T-cell (primary cell): ENCODE measurements at regions not wholly inside any gene's neighbourhood (a gene's known extent, or its start where the extent isn't known, plus 50 kb on each side); places are given as distances from the start of the nearest gene placed in this dataset.

Experiments used
- ATAC-seq, 4 experiments: fragments of 200-7000 bp in 3 of 4; fragments of 150-1000 bp in 1 of 4; cut with Tn5 transposase; replicated peaks in 1 of 4; 1 replicate in 3 of 4; 2 replicates in 1 of 4; pipeline ENCODE4 v1.10.0; 2021; ENCODE audit warnings: moderate library complexity in 3 of 4, mild to moderate bottlenecking in 2 of 4, moderate number of reproducible peaks in 1 of 4
- CTCF ChIA-PET, 2 donors: fragments of 300-600 bp; sonication (Branson Sonifier 250); formaldehyde crosslinking; loops; one replicate each; lab custom pipeline; 2022; ENCODE audit warnings: antibody characterized with exemption in 2 of 2; lab: Charles Lee
- POLR2A ChIA-PET, 2 donors: fragments of 300-600 bp; sonication (Branson Sonifier 250); formaldehyde crosslinking; loops; one replicate each; lab custom pipeline; 2022; ENCODE audit warnings: antibody characterized with exemption in 2 of 2; lab: Charles Lee
- DNase-seq, 35 experiments: peaks; one replicate each; pipeline versions ENCODE4 v3.0.0 to v3.0.0-alpha.2; 2013 to 2023
- H3K27ac ChIP-seq: one replicate; pipeline ENCODE4 v1.5.1; 2013; ENCODE audit warnings: low read length
- H3K27me3 ChIP-seq, 2 experiments: replicated peaks in 1 of 2; 1 replicate in 1 of 2; 2 replicates in 1 of 2; pipeline versions ENCODE4 v1.6.1 to v1.7.0; 2013; ENCODE audit warnings: low read length in 1 of 2, mixed read lengths in 1 of 2; ENCODE audit not compliant: control insufficient read depth in 2 of 2, insufficient read depth in 2 of 2; ENCODE audit errors: extremely low read depth in 1 of 2
- H3K36me3 ChIP-seq, 2 donors: 1 replicate in 1 of 2; 2 replicates in 1 of 2; pipeline versions ENCODE4 v1.6.1 to v1.7.0; 2013; ENCODE audit warnings: low read length in 1 of 2; ENCODE audit not compliant: control insufficient read depth in 2 of 2, insufficient read depth in 1 of 2; ENCODE audit errors: extremely low read depth in 1 of 2
- H3K4me1 ChIP-seq, 2 experiments: 1 replicate in 1 of 2; 2 replicates in 1 of 2; pipeline versions ENCODE4 v1.6.1 to v1.7.0; 2013; ENCODE audit warnings: low read length in 2 of 2, mixed read lengths in 1 of 2; ENCODE audit not compliant: insufficient read depth in 2 of 2, control insufficient read depth in 1 of 2; ENCODE audit errors: extremely low read depth in 1 of 2
- H3K4me3 ChIP-seq, 2 donors: 1 replicate in 1 of 2; 2 replicates in 1 of 2; pipeline versions ENCODE4 v1.5.1 to v1.7.0; 2013; ENCODE audit warnings: mild to moderate bottlenecking in 2 of 2, low read length in 1 of 2, moderate library complexity in 1 of 2; ENCODE audit not compliant: control insufficient read depth in 1 of 2; ENCODE audit errors: extremely low read depth in 1 of 2
- H3K9me3 ChIP-seq: 2 replicates; pipeline ENCODE4 v1.7.0; 2013
- H3K27ac Mint-ChIP-seq, 2 donors: one replicate each; pipeline ENCODE4 v1.8.0; 2020 to 2021; ENCODE audit warnings: mild to moderate bottlenecking in 2 of 2, mixed read lengths in 2 of 2
- H3K27me3 Mint-ChIP-seq, 2 donors: one replicate each; pipeline ENCODE4 v1.8.0; 2021 to 2022; ENCODE audit warnings: mixed read lengths in 2 of 2
- H3K36me3 Mint-ChIP-seq: one replicate; pipeline ENCODE4 v1.8.0; 2021; ENCODE audit warnings: mixed read lengths
- H3K4me1 Mint-ChIP-seq, 3 donors: one replicate each; pipeline ENCODE4 v1.8.0; 2020 to 2022; ENCODE audit warnings: mixed read lengths in 3 of 3, mild to moderate bottlenecking in 1 of 3
- H3K4me3 Mint-ChIP-seq, 3 donors: one replicate each; pipeline ENCODE4 v1.8.0; 2020 to 2022; ENCODE audit warnings: mild to moderate bottlenecking in 3 of 3, mixed read lengths in 3 of 3, moderate library complexity in 3 of 3
- H3K9me3 Mint-ChIP-seq, 3 donors: one replicate each; pipeline ENCODE4 v1.8.0; 2020 to 2022; ENCODE audit warnings: mixed read lengths in 3 of 3
- WGBS: methylation state at CpG from one replicate; pipeline ENCODE4 v1.1.5; 2013; ENCODE audit warnings: missing lambda C conversion rate; ENCODE audit not compliant: insufficient coverage; 5-methylcytosine and 5-hydroxymethylcytosine counted together

DNA sequence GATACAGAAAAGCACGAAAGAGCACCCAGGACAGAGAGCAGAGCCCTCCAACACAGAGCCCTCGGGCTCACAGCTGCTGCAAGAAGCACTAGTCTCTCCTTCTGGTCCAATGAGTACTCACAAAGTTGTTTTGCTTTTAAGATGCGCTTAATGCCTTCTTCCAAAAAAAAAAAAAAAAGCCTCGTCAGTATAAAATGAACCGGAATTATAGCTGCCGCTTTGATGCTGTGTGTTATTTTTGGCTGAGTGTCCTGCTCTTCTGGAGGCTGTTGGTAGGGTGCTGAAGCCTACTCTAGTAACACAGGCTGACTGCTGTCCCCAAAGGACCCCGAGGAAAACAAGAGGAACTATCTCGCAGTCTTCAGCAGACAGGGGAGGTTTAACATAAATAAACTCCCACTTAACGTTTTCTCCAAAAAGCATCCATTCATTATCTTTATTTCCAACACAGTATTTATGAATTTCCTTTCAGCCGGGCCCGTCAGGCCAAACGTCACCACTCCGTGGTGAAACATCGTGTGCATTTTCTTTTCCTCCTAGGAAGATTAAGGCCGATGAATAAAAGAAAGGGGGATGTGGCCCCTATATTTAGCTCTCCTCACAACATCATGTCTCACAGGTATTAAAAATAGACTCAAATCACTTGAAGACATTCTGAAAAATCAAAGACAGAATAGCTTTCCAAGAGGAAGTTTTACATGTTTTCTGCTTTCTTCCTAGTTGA lies 213.7 kb upstream of the PPARGC1A start:
- no peak for DNase-seq
- Mint-ChIP-seq H3K36me3 (no peaks in the 10 kb centered on the region), H3K27me3 (peaks cover 0 to 7% of the 10 kb centered on the region in 2 donors), H3K27ac (no peak overlapping the region), H3K4me3 (no peak overlapping the region), H3K4me1 (no peaks in the 10 kb centered on the region), H3K9me3 (peaks cover 0 to 3% (median 3%) of the 10 kb centered on the region in 3 donors)
- WGBS = 80% methylated on average over 2 of the region's 15 CpGs
- H3K9me3 ChIP-seq = no peaks in the 10 kb centered on the region
- no peaks in the 10 kb centered on the region for H3K4me1 ChIP-seq
- ATAC-seq = no peak
- no peaks in the 10 kb centered on the region for H3K27me3 ChIP-seq
- H3K27ac ChIP-seq = no peak overlapping the region
- no peak overlapping the region for H3K4me3 ChIP-seq
- POLR2A ChIA-PET = no interaction called here
- CTCF ChIA-PET = no interaction called here
- no peaks in the 10 kb centered on the region for H3K36me3 ChIP-seq

DNA sequence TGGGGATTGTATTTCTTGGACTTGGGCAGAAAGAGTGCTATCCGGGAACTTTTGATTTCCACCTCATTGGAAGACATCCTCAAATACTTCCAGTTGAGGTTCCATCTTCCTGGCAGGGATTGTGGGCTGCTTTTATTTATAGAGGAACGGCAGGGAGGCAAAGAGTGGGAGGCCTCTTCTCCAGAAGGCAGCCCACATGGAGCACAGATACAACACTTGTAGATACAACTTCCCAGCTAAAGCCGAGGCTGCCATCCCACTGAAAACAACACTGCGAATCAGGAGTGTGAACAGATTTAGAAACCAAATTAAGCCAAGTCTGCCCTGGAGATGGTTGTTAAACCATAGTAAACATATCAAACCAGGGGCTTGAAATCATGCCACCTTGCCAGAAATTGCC lies 212.8 kb upstream of the PPARGC1A start:
- POLR2A ChIA-PET = no interaction called here
- Histone ChIP-seq H3K4me1 (no peaks in the 10 kb centered on the region), H3K27me3 (no peaks in the 10 kb centered on the region), H3K27ac (no peak overlapping the region), H3K9me3 (no peaks in the 10 kb centered on the region), H3K4me3 (no peak overlapping the region), H3K36me3 (no peaks in the 10 kb centered on the region)
- Mint-ChIP-seq H3K4me1 (no peaks in the 10 kb centered on the region), H3K27me3 (peaks cover 0 to 7% of the 10 kb centered on the region in 2 donors), H3K4me3 (no peak overlapping the region), H3K9me3 (peaks cover 0 to 3% (median 0%) of the 10 kb centered on the region in 3 donors), H3K27ac (no peak overlapping the region), H3K36me3 (no peaks in the 10 kb centered on the region)
- DNase-seq = no peak
- ATAC-seq = no peak
- 90% methylated on average over 2 of the region's 4 CpGs for WGBS
- CTCF ChIA-PET = no interaction called here

GRCh38 chr4:24096603-24097002 lies 206.8 kb upstream of the PPARGC1A start:
- Histone ChIP-seq H3K4me3 (no peak overlapping the region), H3K27ac (no peak overlapping the region), H3K36me3 (no peaks in the 10 kb centered on the region), H3K9me3 (no peaks in the 10 kb centered on the region), H3K4me1 (no peaks in the 10 kb centered on the region), H3K27me3 (no peaks in the 10 kb centered on the region)
- no peak overlapping the region for H3K4me3 Mint-ChIP-seq
- no peaks in the 10 kb centered on the region for H3K4me1 Mint-ChIP-seq
- no peak for ATAC-seq
- no peak for DNase-seq
- H3K27ac Mint-ChIP-seq = no peak overlapping the region
- ChIA-PET CTCF (no interaction called here), POLR2A (no interaction called here)
- no CpG with 5 or more reads among the region's 2 CpGs for WGBS
- peaks cover 0 to 10% of the 10 kb centered on the region in 2 donors for H3K27me3 Mint-ChIP-seq
- H3K36me3 Mint-ChIP-seq = no peaks in the 10 kb centered on the region
- H3K9me3 Mint-ChIP-seq = peaks cover 0 to 3% (median 0%) of the 10 kb centered on the region in 3 donors

GRCh38 chr4:24094726-24095125 lies 204.9 kb upstream of the PPARGC1A start:
- no peaks in the 10 kb centered on the region for H3K4me1 Mint-ChIP-seq
- H3K9me3 Mint-ChIP-seq = peaks cover 0 to 3% (median 0%) of the 10 kb centered on the region in 3 donors
- no peak overlapping the region for H3K27ac ChIP-seq
- no peaks in the 10 kb centered on the region for H3K27me3 ChIP-seq
- DNase-seq (no peak), ATAC-seq (no peak)
- H3K4me3 Mint-ChIP-seq = no peak overlapping the region
- no peak overlapping the region for H3K27ac Mint-ChIP-seq
- H3K36me3 Mint-ChIP-seq = no peaks in the 10 kb centered on the region
- H3K4me3 ChIP-seq = no peak overlapping the region
- no peaks in the 10 kb centered on the region for H3K4me1 ChIP-seq
- POLR2A ChIA-PET = no interaction called here
- no peaks in the 10 kb centered on the region for H3K9me3 ChIP-seq
- H3K36me3 ChIP-seq = no peaks in the 10 kb centered on the region
- CTCF ChIA-PET = interaction anchor here in 1 of 2 donors (0.7 kb wide), 1 partner anchor 1435 kb away, joined by 3 read pairs; no protein-coding TSS in a partner anchor
- H3K27me3 Mint-ChIP-seq = peaks cover 0 to 10% of the 10 kb centered on the region in 2 donors
- no CpG with 5 or more reads among the region's 2 CpGs for WGBS

DNA sequence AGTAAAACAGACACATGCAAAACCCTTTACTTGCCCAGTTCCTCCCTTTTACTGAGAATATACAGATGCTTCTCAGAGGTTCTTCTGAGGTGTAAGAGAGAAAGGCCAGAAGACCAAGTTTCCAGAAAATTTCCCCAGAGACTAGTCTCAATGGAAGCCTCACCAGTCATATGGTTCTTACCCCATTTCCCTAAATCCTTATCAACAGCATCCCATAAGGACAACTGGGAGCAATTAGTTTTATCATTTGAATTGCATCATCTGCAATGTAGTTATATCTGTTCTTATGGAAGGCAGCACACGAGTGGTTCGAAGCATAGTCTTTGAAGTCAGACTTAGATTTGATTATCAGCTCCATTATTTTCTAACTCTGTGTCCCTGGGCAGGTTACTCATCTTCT lies 203.6 kb upstream of the PPARGC1A start:
- Mint-ChIP-seq H3K36me3 (no peaks in the 10 kb centered on the region), H3K27ac (no peak overlapping the region), H3K9me3 (peaks cover 0 to 3% (median 0%) of the 10 kb centered on the region in 3 donors), H3K4me3 (no peak overlapping the region), H3K4me1 (no peaks in the 10 kb centered on the region), H3K27me3 (peaks cover 0 to 3% of the 10 kb centered on the region in 2 donors)
- no peaks in the 10 kb centered on the region for H3K4me1 ChIP-seq
- H3K27ac ChIP-seq = no peak overlapping the region
- no peaks in the 10 kb centered on the region for H3K27me3 ChIP-seq
- no peaks in the 10 kb centered on the region for H3K9me3 ChIP-seq
- ChIA-PET CTCF (no interaction called here), POLR2A (no interaction called here)
- WGBS = no CpG with 5 or more reads among the region's 2 CpGs
- ATAC-seq = no peak
- H3K36me3 ChIP-seq = no peaks in the 10 kb centered on the region
- H3K4me3 ChIP-seq = no peak overlapping the region
- no peak for DNase-seq

- no peak for ATAC-seq
Measured at GRCh38 chr4:24091639-24092233, 201.9 kb upstream of the PPARGC1A start.

More at GRCh38 chr4:24091639-24092233, 201.9 kb upstream of the PPARGC1A start:
- Histone ChIP-seq H3K36me3 (no peaks in the 10 kb centered on the region), H3K4me3 (no peak overlapping the region), H3K27me3 (no peaks in the 10 kb centered on the region), H3K9me3 (no peaks in the 10 kb centered on the region), H3K4me1 (no peaks in the 10 kb centered on the region), H3K27ac (no peak overlapping the region)
- DNase-seq = no peak
- H3K27me3 Mint-ChIP-seq = peaks cover 0 to 3% of the 10 kb centered on the region in 2 donors
- H3K36me3 Mint-ChIP-seq = no peaks in the 10 kb centered on the region
- H3K4me1 Mint-ChIP-seq = no peaks in the 10 kb centered on the region
- ChIA-PET CTCF (no interaction called here), POLR2A (no interaction called here)
- no peak overlapping the region for H3K4me3 Mint-ChIP-seq
- peaks cover 0 to 5% (median 3%) of the 10 kb centered on the region in 3 donors for H3K9me3 Mint-ChIP-seq
- no peak overlapping the region for H3K27ac Mint-ChIP-seq
- WGBS = 99% methylated on average over 4 of the region's 6 CpGs
